OCI-LY7 (cell line): ENCODE measurements at regions not wholly inside any gene's neighbourhood (a gene's known extent, or its start where the extent isn't known, plus 50 kb on each side); places are given as distances from the start of the nearest gene placed in this dataset.

Experiments used
- CTCF ChIP-seq: fragments of 200-600 bp; sonication (generic); conservative IDR thresholded peaks from 2 replicates; pipeline ENCODE4 v1.5.1; 2014; ENCODE audit warnings: mild to moderate bottlenecking, antibody characterized with exemption, low read length, moderate library complexity, mixed read lengths
- EZH2phosphoT487 ChIP-seq: fragments of 200-600 bp; sonication (generic); IDR thresholded peaks from 2 replicates; pipeline ENCODE4 v1.6.1; 2018; ENCODE audit warnings: low read depth, borderline replicate concordance, mild to moderate bottlenecking, mixed run types, antibody characterized with exemption, low read length, moderate library complexity, mixed read lengths

- TF ChIP-seq CTCF, result no peak
- no peak for TF ChIP-seq EZH2phosphoT487
Measured at GRCh38 chr6:112935402-112936078, 588.4 kb downstream of the RFPL4B start.
